Activated CD4-positive, alpha-beta T cell treated with anti-CD3 and anti-CD28 coated beads, Interleukin-2, Interleukin-4, amounts not matched to agents 100 ng/mL and 50 ng/mL, durations not matched to agents 16 hours and 8 hours (primary cell): ENCODE measurements at regions not wholly inside any gene's neighbourhood (a gene's known extent, or its start where the extent isn't known, plus 50 kb on each side); places are given as distances from the start of the nearest gene placed in this dataset.

ENCODE experiments used
- DNase-seq: peaks from one replicate; pipeline ENCODE4 v3.0.0-alpha.2; 2020; ENCODE audit warnings: low spot score

DNA sequence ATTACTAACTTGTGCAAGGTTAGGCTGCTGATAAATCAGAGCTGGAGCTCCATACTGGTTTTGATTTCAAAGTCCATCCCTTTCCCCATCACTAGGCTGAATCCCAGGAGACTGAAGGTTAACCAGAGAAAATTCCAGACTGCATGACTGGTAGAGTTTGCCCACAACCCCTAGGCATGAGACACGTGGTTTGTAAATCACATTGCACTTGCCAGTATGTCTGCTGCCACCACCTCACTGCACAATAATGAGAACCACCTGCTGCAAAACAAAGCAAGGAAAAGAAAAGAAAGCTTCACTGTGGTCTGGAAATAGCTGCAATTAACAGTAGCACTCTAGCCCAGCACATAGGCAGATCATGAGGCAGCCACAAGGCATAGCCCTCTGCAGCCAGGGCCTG is 67.6 kb upstream of the NTM start:
- DNase-seq = no peak

DNA sequence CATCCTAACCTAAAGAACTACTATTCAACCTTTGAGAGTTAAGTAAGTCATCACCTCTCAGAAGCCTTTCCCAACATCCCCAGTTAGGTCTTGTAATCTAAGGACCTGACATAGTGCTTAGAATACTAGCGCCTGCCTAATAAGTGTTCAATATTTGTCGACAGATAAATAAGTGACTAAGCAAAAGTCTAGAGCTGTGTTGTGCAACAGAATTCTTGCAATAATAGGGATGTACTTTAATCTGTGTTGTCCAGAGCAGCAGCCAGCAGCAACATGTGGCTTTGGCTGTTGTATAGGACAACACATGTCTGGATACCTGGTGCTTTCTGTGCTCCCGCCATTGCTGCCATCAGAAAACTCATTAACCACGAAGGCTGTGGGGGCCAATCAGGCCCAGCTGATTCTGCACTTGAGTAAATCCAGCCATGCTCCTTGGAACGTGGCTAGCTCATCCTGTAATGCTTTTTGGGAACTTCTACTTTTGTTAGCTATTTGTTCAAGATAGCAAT is 66.8 kb upstream of the NTM start:
- DNase-seq = no peak

DNA sequence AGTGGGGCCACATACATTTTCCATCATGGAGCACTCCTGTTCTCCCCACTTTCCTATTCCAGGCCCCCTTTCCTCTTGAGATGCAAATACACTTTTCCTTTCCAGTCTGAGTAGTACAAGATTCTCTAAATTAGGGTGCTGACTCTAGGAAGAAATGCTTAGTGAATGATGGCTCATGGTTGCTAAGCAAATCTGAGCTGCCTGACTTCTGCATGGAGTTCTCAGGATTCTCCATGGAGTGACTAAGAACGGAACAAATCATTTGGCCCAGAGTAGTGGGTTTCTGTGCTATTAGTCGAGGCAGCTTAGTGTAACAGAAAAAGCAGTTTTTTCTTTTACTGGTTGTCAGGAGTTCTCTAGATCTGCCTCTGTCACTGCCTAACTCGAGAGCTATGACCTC is 65.4 kb upstream of the NTM start:
- no peak for DNase-seq

- no peak for DNase-seq
Measured at GRCh38 chr11:131307506-131307905, 62.9 kb upstream of the NTM start.

- no peak for DNase-seq
Measured at GRCh38 chr11:131309776-131310175, 60.6 kb upstream of the NTM start.

- DNase-seq = no peak
Measured at GRCh38 chr11:131311776-131312514, 58.5 kb upstream of the NTM start.
